ENCODE measurements at regions not wholly inside any gene's neighbourhood (a gene's known extent, or its start where the extent isn't known, plus 50 kb on each side); places are given as distances from the start of the nearest gene placed in this dataset.
A peak's percentile ranks its signal among the peaks of the same experiment; 100 is the strongest.

DNA sequence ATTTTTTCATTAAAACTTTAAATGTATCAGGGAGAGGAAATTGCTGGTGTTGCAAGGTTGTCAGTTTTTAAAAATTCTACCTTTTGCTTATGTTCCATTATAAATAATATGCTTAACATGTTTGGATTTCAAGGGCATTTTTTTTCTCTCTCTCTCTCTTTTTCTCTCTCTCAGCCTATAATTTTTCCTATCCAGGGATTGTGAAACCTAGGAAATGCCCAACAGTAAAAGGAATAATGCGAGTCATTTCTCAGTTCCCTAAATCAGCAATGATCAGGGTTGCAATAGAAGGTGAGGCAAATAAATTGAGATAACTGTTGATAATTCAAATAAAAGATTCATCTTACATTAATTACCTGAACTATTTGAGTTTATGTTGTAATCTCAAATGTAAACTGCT lies 53.2 kb upstream of the IFNGR1 start:
- TF ChIP-seq, protein P1, sequence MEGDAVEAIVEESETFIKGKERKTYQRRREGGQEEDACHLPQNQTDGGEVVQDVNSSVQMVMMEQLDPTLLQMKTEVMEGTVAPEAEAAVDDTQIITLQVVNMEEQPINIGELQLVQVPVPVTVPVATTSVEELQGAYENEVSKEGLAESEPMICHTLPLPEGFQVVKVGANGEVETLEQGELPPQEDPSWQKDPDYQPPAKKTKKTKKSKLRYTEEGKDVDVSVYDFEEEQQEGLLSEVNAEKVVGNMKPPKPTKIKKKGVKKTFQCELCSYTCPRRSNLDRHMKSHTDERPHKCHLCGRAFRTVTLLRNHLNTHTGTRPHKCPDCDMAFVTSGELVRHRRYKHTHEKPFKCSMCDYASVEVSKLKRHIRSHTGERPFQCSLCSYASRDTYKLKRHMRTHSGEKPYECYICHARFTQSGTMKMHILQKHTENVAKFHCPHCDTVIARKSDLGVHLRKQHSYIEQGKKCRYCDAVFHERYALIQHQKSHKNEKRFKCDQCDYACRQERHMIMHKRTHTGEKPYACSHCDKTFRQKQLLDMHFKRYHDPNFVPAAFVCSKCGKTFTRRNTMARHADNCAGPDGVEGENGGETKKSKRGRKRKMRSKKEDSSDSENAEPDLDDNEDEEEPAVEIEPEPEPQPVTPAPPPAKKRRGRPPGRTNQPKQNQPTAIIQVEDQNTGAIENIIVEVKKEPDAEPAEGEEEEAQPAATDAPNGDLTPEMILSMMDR (IDR thresholded peaks at IDR 0.05), result no peak
- TF ChIP-seq PHF8 (IDR thresholded peaks at IDR 0.05; ENCODE audit: borderline replicate concordance, low read depth) (no peak), POLR2A (IDR thresholded peaks at IDR 0.05; ENCODE audit: low read length) (no peak), CEBPB (IDR thresholded peaks at IDR 0.05) (peak in 1 of 2 experiments; percentile 19; a peak in 1 of 4 replicates), MAX (IDR thresholded peaks at IDR 0.05) (no peak), ZFP36 (IDR thresholded peaks at IDR 0.05; ENCODE audit: borderline replicate concordance, partially characterized antibody) (no peak), POLR2AphosphoS2 (conservative IDR thresholded peaks at IDR 0.05; ENCODE audit: low read length) (no peak), TP53 (CRISPR knock-in tag; IDR thresholded peaks at IDR 0.05) (no peak), EHMT2 (IDR thresholded peaks at IDR 0.05; ENCODE audit: low read depth) (no peak), RCOR1 (IDR thresholded peaks at IDR 0.05; ENCODE audit: low read depth, low read length) (no peak), SREBF2 (IDR thresholded peaks at IDR 0.05) (no peak)
